CMK (cell line): ENCODE measurements at regions not wholly inside any gene's neighbourhood (a gene's known extent, or its start where the extent isn't known, plus 50 kb on each side); places are given as distances from the start of the nearest gene placed in this dataset.

Source experiments
- DNase-seq: peaks from one replicate; pipeline ENCODE4 v3.0.0-alpha.2; 2010; ENCODE audit warnings: low read depth

GRCh38 chr9:129341171-129341986 lies 163.3 kb upstream of the IER5L start:
- no peak for DNase-seq

GRCh38 chr9:129340427-129341170 lies 162.5 kb upstream of the IER5L start:
- DNase-seq, result no peak

DNA sequence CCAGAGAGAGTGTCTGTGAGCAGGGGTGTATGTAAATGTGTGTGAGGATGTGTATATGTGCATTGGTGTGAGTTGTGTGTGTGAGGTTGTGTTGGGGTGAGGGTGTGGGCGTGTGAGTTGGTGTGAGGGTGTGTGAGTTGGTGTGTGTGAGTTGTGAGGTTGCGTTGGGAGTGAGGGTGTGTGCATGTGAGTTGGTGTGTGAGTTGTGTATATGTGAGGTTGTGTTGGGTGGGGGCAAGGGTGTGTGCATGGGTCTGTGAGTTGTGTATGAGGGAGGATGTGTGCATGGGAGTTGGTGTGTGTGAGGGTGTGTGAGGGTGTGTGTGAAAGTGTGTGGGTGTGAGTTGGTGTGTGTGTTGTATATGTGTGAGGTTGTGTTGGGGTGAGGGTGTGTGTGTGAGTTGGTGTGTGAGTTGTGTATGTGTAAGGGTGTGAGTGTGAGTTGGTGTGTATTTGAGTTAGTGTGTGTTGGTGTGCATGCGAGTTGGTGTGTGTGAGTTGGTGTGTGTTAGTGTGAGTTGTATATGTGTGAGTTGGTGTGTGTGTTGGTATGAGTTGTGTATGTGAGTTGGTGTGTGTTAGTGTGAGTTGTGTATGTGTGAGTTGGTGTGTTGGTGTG lies 161.6 kb upstream of the IER5L start:
- DNase-seq, result no peak

GRCh38 chr9:129338724-129339430 lies 160.8 kb upstream of the IER5L start:
- DNase-seq, result no peak

GRCh38 chr9:129337336-129338140 lies 159.5 kb upstream of the IER5L start:
- no peak for DNase-seq

DNA sequence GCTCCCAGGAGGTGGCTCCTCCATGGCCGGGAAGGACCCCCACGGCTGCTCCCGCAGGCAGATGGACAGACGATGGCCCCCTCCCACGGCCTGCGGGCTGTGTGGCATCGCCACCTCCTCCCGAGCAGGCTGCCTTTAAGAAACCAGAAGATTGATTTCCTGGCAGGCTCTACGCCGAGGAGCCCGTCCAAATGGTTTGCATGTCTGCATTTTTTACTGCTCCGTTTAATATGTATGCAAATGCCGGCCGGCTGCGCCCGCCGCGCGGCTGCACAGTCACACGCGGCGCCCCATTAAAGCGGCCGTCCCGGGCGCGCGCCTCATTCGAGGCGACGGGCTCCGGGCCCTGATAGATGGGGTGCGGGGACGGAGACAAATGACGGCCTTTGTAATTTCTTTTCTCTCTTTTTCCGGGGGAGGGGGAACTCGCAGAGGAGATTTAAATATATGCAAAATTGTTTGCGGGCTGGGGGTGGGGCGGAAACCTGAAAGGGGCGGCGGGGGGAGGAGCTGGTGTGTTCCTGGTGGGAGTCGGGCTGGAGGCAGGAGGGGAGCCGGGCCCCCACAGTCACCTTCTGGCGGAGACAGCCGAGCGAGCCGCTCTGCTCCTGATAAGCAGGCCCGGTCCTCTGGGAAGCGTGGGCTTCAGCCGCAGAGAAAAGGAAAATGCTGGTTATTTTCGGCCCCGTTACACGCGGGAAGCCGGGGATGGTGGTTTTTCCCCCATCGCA lies 158.7 kb upstream of the IER5L start:
- no peak for DNase-seq

DNA sequence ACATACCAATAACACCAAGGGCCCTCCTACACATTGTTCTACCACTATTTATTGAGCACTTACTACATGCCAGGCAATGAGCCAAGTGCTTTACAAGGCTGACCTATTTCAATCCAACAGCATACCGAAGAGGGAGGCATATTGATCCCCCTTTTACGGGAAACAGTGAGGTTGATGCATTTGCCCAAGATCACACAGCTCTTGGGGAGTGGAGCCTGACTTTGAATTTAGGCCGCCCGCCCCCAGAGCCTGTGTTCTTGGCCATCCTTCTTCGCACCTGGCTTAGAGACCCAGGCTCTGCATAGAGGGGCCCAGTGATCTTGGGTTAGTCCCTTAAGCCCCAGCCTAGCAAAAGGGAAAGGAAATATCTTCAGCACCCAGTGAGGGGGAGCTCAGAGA lies 158.1 kb upstream of the IER5L start:
- no peak for DNase-seq

DNA sequence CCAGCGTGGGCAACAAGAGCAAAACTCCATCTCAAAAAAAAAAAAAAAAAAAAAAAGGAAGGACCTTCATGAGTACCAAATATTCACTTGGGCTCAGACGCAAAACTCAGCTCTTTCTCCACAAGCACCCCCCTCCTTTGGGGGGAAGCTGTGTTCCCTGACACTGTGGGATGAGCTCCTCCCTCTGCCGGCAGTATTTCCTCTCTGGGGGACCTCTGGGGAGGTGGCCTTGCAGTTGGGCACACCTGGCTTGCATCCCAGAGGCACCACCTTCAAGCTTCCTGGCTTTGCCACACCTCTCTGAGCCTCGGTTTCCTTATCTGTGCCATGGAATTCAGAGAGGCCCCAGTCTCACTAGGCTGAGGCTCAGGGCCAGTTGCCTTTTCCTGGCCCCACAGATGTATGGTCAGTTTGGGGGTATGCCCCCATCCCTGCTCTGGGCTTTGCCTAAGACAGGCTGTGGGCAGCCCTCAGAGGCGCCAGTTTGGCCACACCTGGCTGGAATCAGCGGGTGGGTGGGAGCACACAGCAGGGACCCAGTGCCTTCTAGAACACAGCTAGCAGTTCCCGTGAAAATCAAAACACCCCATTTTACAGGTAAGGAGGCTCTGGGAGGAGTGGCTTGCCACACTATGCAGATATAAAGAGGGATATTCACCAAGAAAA lies 157.5 kb upstream of the IER5L start:
- DNase-seq, result no peak

DNA sequence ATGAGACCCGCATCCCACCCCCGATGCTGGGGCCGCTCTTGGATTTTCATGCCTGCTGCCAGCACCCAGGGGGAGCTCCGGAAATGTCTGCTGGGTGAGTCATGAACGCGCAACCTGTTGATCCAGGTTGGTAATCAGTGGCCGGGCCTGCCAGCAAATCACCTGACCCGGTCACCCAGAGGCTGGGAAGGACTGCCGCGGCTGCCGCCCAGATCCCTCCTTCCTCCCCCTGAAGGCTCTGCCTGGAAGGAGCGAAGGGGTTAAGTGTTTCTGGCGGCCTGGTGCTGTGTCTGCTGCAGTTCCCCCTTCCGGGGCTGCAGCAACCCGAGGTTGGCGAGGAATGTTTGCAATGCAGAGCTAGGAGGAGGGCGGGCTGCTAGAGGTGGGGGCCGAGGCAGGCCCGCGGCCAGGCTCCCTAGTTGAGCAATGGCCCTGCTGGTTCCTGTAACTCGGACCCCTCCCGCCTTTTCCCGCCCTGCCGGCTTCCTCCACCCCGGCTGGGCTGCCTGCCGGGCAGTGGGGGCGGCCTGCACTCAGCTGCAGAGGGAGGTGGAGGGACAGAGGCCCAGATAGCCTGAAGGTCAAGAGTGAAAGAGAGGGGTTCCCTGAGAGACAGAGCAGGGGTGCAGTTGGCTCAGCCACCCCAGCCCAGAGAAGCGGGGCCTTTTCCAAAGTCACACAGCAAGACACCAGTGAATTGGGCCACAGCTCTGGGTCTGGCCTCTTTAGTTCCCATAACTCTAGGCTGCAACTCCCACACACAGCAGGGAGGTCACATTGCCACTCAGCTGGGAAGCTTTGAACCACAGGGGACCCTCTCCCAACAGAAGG lies 156.3 kb upstream of the IER5L start:
- DNase-seq, result no peak

DNA sequence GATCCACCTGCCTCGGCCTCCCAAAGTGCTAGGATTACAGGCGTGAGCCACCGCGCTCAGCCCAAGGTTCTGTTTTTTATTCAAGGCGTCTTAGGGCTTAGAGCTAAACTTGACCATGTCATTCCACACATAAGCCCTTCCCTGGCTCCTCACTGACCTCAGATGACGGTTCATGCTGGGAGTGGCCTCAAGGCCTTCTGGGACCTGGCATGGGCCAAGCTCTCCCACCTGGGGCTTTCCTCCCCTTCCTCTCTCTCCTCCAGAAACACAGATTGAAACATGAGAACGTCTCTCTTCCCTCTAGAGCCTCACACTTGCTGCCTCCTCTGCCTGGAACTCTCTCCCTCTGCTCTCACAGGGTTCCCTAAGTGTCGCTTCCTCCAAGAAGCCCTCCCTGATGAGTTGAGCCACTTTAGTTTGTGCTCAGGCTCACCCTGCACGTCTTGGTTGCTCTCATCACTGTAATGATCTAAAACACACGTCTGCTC lies 155.6 kb upstream of the IER5L start:
- no peak for DNase-seq

- no peak for DNase-seq
Observed at GRCh38 chr9:129332581-129332980, 154.5 kb upstream of the IER5L start.

DNA sequence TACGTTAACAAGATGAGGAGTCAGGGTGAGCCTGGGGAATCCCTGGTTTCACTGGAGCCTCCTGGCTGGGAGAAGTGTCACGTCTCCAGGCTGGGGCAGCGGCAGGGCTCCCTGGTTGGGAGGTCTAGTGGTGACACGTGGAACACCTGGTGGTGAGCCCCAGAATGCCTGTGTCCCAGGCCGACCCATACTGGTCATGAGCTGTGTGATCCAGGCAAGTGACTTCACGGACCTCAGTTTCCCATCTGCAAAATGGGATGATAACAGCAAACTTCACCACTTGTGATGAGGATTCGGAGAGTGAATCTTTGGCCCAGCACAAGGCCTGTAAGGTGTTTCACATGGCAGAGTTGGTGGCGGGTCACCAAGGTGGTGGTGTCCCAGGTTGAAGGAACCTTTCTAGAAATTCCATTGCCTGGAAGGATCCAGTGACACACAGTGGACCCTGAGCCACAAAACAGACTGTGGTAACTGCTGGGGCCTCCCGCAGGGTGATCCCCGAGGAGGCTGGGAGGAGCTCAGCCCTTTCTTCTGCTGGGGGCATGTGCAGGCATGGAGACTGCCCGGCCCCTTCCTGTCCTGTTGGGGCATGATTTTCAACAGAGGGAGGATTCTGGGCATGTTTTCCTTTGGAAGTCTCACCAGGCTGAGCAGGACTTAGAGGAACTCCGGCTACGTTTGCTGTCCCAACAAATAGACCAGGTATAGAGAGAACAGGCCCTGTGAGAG lies 153.9 kb upstream of the IER5L start:
- DNase-seq, result no peak

- no peak for DNase-seq
Observed at GRCh38 chr9:129331493-129331765, 153.4 kb upstream of the IER5L start.

GRCh38 chr9:129330711-129331492 lies 152.8 kb upstream of the IER5L start:
- no peak for DNase-seq

DNA sequence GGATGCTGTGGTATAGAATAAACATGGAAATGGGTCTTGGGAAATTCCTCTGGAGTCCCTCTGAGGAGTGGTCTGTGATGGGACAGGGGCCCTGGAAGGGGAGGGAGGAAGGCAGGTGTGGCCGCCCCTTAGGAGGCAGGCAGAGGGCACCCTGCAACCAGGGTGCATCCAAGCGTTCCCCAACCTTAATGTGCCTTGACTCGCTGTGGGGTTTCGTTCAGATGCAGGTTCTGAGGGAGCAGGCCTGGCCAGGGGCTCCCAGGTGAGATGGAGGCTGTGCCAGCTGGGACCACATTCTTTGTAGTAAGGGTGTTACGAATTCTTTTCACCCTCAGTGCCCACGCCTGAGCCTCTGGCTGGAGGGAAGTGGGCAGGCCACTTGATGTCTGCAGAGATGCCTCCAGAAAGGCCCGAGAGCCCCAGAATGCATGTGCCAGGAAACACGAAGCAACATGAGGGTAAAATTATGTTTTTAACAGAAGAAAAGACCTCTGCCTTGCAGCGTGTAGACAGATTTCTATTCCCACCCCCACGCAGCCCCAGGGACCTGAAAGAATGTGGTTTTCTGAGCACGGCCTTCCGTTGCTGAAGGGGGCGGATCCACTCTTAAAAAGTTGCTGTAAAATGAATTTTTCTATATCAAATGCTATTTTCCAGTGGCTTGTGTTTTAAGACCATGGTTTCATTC lies 150.4 kb upstream of the IER5L start:
- DNase-seq, result no peak

- no peak for DNase-seq
Observed at GRCh38 chr9:129327552-129328328, 149.7 kb upstream of the IER5L start.
